NCI-H146 treated with DMSO at 0.1 percent for 48 hours (cell line): ENCODE measurements at regions not wholly inside any gene's neighbourhood (a gene's known extent, or its start where the extent isn't known, plus 50 kb on each side); places are given as distances from the start of the nearest gene placed in this dataset.

Experiments
- DNase-seq: peaks from one replicate; lab custom pipeline; 2025; ENCODE audit not compliant: unreplicated experiment; lab: John Stamatoyannopoulos, UW

GRCh38 chr3:77945320-77945719 is 905.4 kb downstream of the ROBO2 start:
- no peak for DNase-seq

- no peak for DNase-seq
Observed at GRCh38 chr3:77947671-77948070, 907.8 kb downstream of the ROBO2 start.

GRCh38 chr3:77967621-77968020 is 927.7 kb downstream of the ROBO2 start:
- no peak for DNase-seq

- no peak for DNase-seq
Observed at GRCh38 chr3:77976079-77976478, 936.2 kb downstream of the ROBO2 start.

- no peak for DNase-seq
Observed at GRCh38 chr3:78003090-78003489, 963.2 kb downstream of the ROBO2 start.

GRCh38 chr3:78004571-78004970 is 964.7 kb downstream of the ROBO2 start:
- no peak for DNase-seq

- no peak for DNase-seq
Observed at GRCh38 chr3:78013653-78014052, 973.8 kb downstream of the ROBO2 start.

- no peak for DNase-seq
Observed at GRCh38 chr3:78015856-78016255, 976.0 kb downstream of the ROBO2 start.

GRCh38 chr3:78021710-78022109 is 981.8 kb downstream of the ROBO2 start:
- DNase-seq, result no peak

GRCh38 chr3:78022232-78022631 is 982.3 kb downstream of the ROBO2 start:
- DNase-seq, result no peak

GRCh38 chr3:78023257-78023656 is 983.4 kb downstream of the ROBO2 start:
- DNase-seq, result no peak

GRCh38 chr3:78025916-78026315 is 986.0 kb downstream of the ROBO2 start:
- no peak for DNase-seq

- no peak for DNase-seq
Observed at GRCh38 chr3:78026318-78026828, 986.5 kb downstream of the ROBO2 start.

GRCh38 chr3:78029775-78030174 is 989.9 kb downstream of the ROBO2 start:
- DNase-seq, result no peak

GRCh38 chr3:78035131-78035641 is 995.3 kb downstream of the ROBO2 start:
- no peak for DNase-seq

- DNase-seq, result no peak
Observed at GRCh38 chr3:78041486-78041885, 1001.6 kb downstream of the ROBO2 start.

- DNase-seq, result no peak
Observed at GRCh38 chr3:78046566-78046965, 1006.7 kb downstream of the ROBO2 start.

- DNase-seq, result no peak
Observed at GRCh38 chr3:78048698-78049097, 1008.8 kb downstream of the ROBO2 start.

GRCh38 chr3:78049521-78049920 is 1009.6 kb downstream of the ROBO2 start:
- DNase-seq, result no peak

- DNase-seq, result no peak
Observed at GRCh38 chr3:78050276-78051065, 1010.6 kb downstream of the ROBO2 start.

GRCh38 chr3:78052746-78053145 is 1012.8 kb downstream of the ROBO2 start:
- no peak for DNase-seq

GRCh38 chr3:78066287-78066686 is 1026.4 kb downstream of the ROBO2 start:
- no peak for DNase-seq

- DNase-seq, result no peak
Observed at GRCh38 chr3:78070188-78070587, 1030.3 kb downstream of the ROBO2 start.
